ENCODE measurements at regions not wholly inside any gene's neighbourhood (a gene's known extent, or its start where the extent isn't known, plus 50 kb on each side); places are given as distances from the start of the nearest gene placed in this dataset.

GRCh38 chr3:160133757-160134156, 91.5 kb upstream of the C3orf80 start:
- DNase-seq (ENCODE audit: insufficient read length): no peak
- TF ChIP-seq TAF1 (IDR thresholded peaks at IDR 0.05; ENCODE audit: borderline replicate concordance, low read depth, low read length) (no peak), POLR2A (IDR thresholded peaks at IDR 0.05; ENCODE audit: low read depth, low read length) (no peak), POLR2AphosphoS5 (IDR thresholded peaks at IDR 0.05; ENCODE audit: low read depth, low read length) (no peak)
- no peak for FAIRE-seq

GRCh38 chr3:160134454-160134853, 90.8 kb upstream of the C3orf80 start:
- no peak for FAIRE-seq
- DNase-seq (ENCODE audit: insufficient read length): no peak
- TF ChIP-seq POLR2A (IDR thresholded peaks at IDR 0.05; ENCODE audit: low read depth, low read length) (no peak), TAF1 (IDR thresholded peaks at IDR 0.05; ENCODE audit: borderline replicate concordance, low read depth, low read length) (no peak), POLR2AphosphoS5 (IDR thresholded peaks at IDR 0.05; ENCODE audit: low read depth, low read length) (no peak)

GRCh38 chr3:160134964-160135363, 90.3 kb upstream of the C3orf80 start:
- no peak for DNase-seq (ENCODE audit: insufficient read length)
- TF ChIP-seq TAF1 (IDR thresholded peaks at IDR 0.05; ENCODE audit: borderline replicate concordance, low read depth, low read length) (no peak), POLR2AphosphoS5 (IDR thresholded peaks at IDR 0.05; ENCODE audit: low read depth, low read length) (no peak), POLR2A (IDR thresholded peaks at IDR 0.05; ENCODE audit: low read depth, low read length) (no peak)
- FAIRE-seq: no peak

- TF ChIP-seq POLR2A (IDR thresholded peaks at IDR 0.05; ENCODE audit: low read depth, low read length) (no peak), TAF1 (IDR thresholded peaks at IDR 0.05; ENCODE audit: borderline replicate concordance, low read depth, low read length) (no peak), POLR2AphosphoS5 (IDR thresholded peaks at IDR 0.05; ENCODE audit: low read depth, low read length) (no peak)
- no peak for FAIRE-seq
Observed at GRCh38 chr3:160135851-160136250, 89.4 kb upstream of the C3orf80 start.

GRCh38 chr3:160136421-160136820, 88.8 kb upstream of the C3orf80 start:
- TF ChIP-seq POLR2AphosphoS5 (IDR thresholded peaks at IDR 0.05; ENCODE audit: low read depth, low read length): no peak
- TF ChIP-seq TAF1 (IDR thresholded peaks at IDR 0.05; ENCODE audit: borderline replicate concordance, low read depth, low read length): no peak
- no peak for TF ChIP-seq POLR2A (IDR thresholded peaks at IDR 0.05; ENCODE audit: low read depth, low read length)
- DNase-seq (ENCODE audit: insufficient read length) (no peak), FAIRE-seq (no peak)

More at GRCh38 chr3:160135851-160136250, 89.4 kb upstream of the C3orf80 start:
- no peak for DNase-seq (ENCODE audit: insufficient read length)

GRCh38 chr3:160139291-160139690, 85.9 kb upstream of the C3orf80 start:
- TF ChIP-seq POLR2A (IDR thresholded peaks at IDR 0.05; ENCODE audit: low read depth, low read length) (no peak), TAF1 (IDR thresholded peaks at IDR 0.05; ENCODE audit: borderline replicate concordance, low read depth, low read length) (no peak), POLR2AphosphoS5 (IDR thresholded peaks at IDR 0.05; ENCODE audit: low read depth, low read length) (no peak)
- DNase-seq (ENCODE audit: insufficient read length): no peak
- FAIRE-seq: no peak

GRCh38 chr3:160140756-160141155, 84.5 kb upstream of the C3orf80 start:
- no peak for FAIRE-seq
- no peak for TF ChIP-seq POLR2A (IDR thresholded peaks at IDR 0.05; ENCODE audit: low read depth, low read length)
- no peak for TF ChIP-seq POLR2AphosphoS5 (IDR thresholded peaks at IDR 0.05; ENCODE audit: low read depth, low read length)
- TF ChIP-seq TAF1 (IDR thresholded peaks at IDR 0.05; ENCODE audit: borderline replicate concordance, low read depth, low read length): no peak
- DNase-seq (ENCODE audit: insufficient read length): no peak

GRCh38 chr3:160141485-160142185, 83.6 kb upstream of the C3orf80 start:
- DNase-seq (ENCODE audit: insufficient read length): no peak
- TF ChIP-seq POLR2AphosphoS5 (IDR thresholded peaks at IDR 0.05; ENCODE audit: low read depth, low read length) (no peak), TAF1 (IDR thresholded peaks at IDR 0.05; ENCODE audit: borderline replicate concordance, low read depth, low read length) (no peak), POLR2A (IDR thresholded peaks at IDR 0.05; ENCODE audit: low read depth, low read length) (no peak)
- no peak for FAIRE-seq

GRCh38 chr3:160143482-160143881, 81.7 kb upstream of the C3orf80 start:
- FAIRE-seq (no peak), DNase-seq (ENCODE audit: insufficient read length) (no peak)
- TF ChIP-seq TAF1 (IDR thresholded peaks at IDR 0.05; ENCODE audit: borderline replicate concordance, low read depth, low read length) (no peak), POLR2A (IDR thresholded peaks at IDR 0.05; ENCODE audit: low read depth, low read length) (no peak), POLR2AphosphoS5 (IDR thresholded peaks at IDR 0.05; ENCODE audit: low read depth, low read length) (no peak)

- FAIRE-seq (no peak), DNase-seq (ENCODE audit: insufficient read length) (no peak)
- TF ChIP-seq POLR2A (IDR thresholded peaks at IDR 0.05; ENCODE audit: low read depth, low read length): no peak
- TF ChIP-seq POLR2AphosphoS5 (IDR thresholded peaks at IDR 0.05; ENCODE audit: low read depth, low read length): no peak
- TF ChIP-seq TAF1 (IDR thresholded peaks at IDR 0.05; ENCODE audit: borderline replicate concordance, low read depth, low read length): no peak
Observed at GRCh38 chr3:160150066-160150465, 75.2 kb upstream of the C3orf80 start.

- TF ChIP-seq POLR2A (IDR thresholded peaks at IDR 0.05; ENCODE audit: low read depth, low read length) (no peak), POLR2AphosphoS5 (IDR thresholded peaks at IDR 0.05; ENCODE audit: low read depth, low read length) (no peak), TAF1 (IDR thresholded peaks at IDR 0.05; ENCODE audit: borderline replicate concordance, low read depth, low read length) (no peak)
- no peak for DNase-seq (ENCODE audit: insufficient read length)
- FAIRE-seq: no peak
Observed at GRCh38 chr3:160150525-160150924, 74.7 kb upstream of the C3orf80 start.

GRCh38 chr3:160152638-160153037, 72.6 kb upstream of the C3orf80 start:
- no peak for DNase-seq (ENCODE audit: insufficient read length)
- TF ChIP-seq POLR2A (IDR thresholded peaks at IDR 0.05; ENCODE audit: low read depth, low read length): no peak
- TF ChIP-seq POLR2AphosphoS5 (IDR thresholded peaks at IDR 0.05; ENCODE audit: low read depth, low read length): no peak
- no peak for TF ChIP-seq TAF1 (IDR thresholded peaks at IDR 0.05; ENCODE audit: borderline replicate concordance, low read depth, low read length)
- FAIRE-seq: no peak
